DOHH2 (cell line): ENCODE measurements at regions not wholly inside any gene's neighbourhood (a gene's known extent, or its start where the extent isn't known, plus 50 kb on each side); places are given as distances from the start of the nearest gene placed in this dataset.

Source experiments
- CTCF ChIP-seq: fragments of 200-600 bp; sonication (generic); IDR thresholded peaks from one replicate; pipeline ENCODE4 v1.5.1; 2014; ENCODE audit warnings: antibody characterized with exemption, mild to moderate bottlenecking, low read depth, low read length; ENCODE audit not compliant: poor library complexity, severe bottlenecking
- EZH2phosphoT487 ChIP-seq: fragments of 200-600 bp; sonication (generic); IDR thresholded peaks from 2 replicates; pipeline ENCODE4 v1.6.1; 2017; ENCODE audit warnings: borderline replicate concordance, mild to moderate bottlenecking, antibody characterized with exemption, low read length, moderate library complexity, mixed read lengths

- no peak for TF ChIP-seq CTCF
- TF ChIP-seq EZH2phosphoT487 = no peak
Measured at GRCh38 chr12:75970310-75970709, 61.3 kb downstream of the PHLDA1 start.
